ENCODE measurements at regions not wholly inside any gene's neighbourhood (a gene's known extent, or its start where the extent isn't known, plus 50 kb on each side); places are given as distances from the start of the nearest gene placed in this dataset.

GRCh38 chr7:131007439-131008330 is 273.7 kb upstream of the KLF14 start:
- peak; percentile 78 for DNase-seq
- intact Hi-C loops (cut with DNase I) = loop anchor here (2.0 kb wide), 1 partner anchor 107 kb away; no protein-coding TSS in a partner anchor
- WGBS, 2 donors = 30 to 46% methylated on average over 19 of the region's 19 CpGs

GRCh38 chr7:131008840-131009711 is 275.1 kb upstream of the KLF14 start:
- Histone ChIP-seq H3K4me3 (no peak overlapping the region), H3K9me3 (no peaks in the 10 kb centered on the region), H3K27me3 (no peaks in the 10 kb centered on the region), H3K4me1 (peaks cover 0 to 77% (median 70%) of the 10 kb centered on the region in 4 donors), H3K36me3 (no peaks in the 10 kb centered on the region), H3K27ac (peak overlapping the region; percentile 7 to 70 (median 69))
- no peak for DNase-seq
- TF ChIP-seq CTCF (IDR thresholded peaks at IDR 0.05) = no peak
- TF ChIP-seq POLR2AphosphoS5 (IDR thresholded peaks at IDR 0.05) = peak in 1 of 4 donors; percentile 7
- no peak for TF ChIP-seq EP300 (IDR thresholded peaks at IDR 0.05)
- intact Hi-C loops (cut with DNase I) = no loop called here
- 68 to 69% methylated on average over 5 of the region's 5 CpGs for WGBS, 2 donors

More at GRCh38 chr7:131007439-131008330, 273.7 kb upstream of the KLF14 start:
- Histone ChIP-seq H3K27me3 (no peaks in the 10 kb centered on the region), H3K9me3 (no peaks in the 10 kb centered on the region), H3K4me3 (no peak overlapping the region), H3K4me1 (peaks cover 0 to 63% (median 57%) of the 10 kb centered on the region in 4 donors), H3K27ac (peak overlapping the region; percentile 32 to 70 (median 69)), H3K36me3 (no peaks in the 10 kb centered on the region)
- TF ChIP-seq POLR2AphosphoS5 (IDR thresholded peaks at IDR 0.05) (peak in 2 of 4 donors; percentile 9 to 13), EP300 (IDR thresholded peaks at IDR 0.05) (no peak), CTCF (IDR thresholded peaks at IDR 0.05) (peak in 3 of 4 experiments; percentile 44 to 68 (median 59)), POLR2A (IDR thresholded peaks at IDR 0.05) (no peak)

GRCh38 chr7:131010029-131010716 is 276.2 kb upstream of the KLF14 start:
- intact Hi-C loops (cut with DNase I) = no loop called here
- TF ChIP-seq CTCF (IDR thresholded peaks at IDR 0.05) (no peak), POLR2AphosphoS5 (IDR thresholded peaks at IDR 0.05) (no peak), EP300 (IDR thresholded peaks at IDR 0.05) (no peak), POLR2A (IDR thresholded peaks at IDR 0.05) (no peak)
- 88 to 93% methylated on average over 12 of the region's 12 CpGs for WGBS, 2 donors
- DNase-seq = no peak
- Histone ChIP-seq H3K4me3 (no peak overlapping the region), H3K9me3 (no peaks in the 10 kb centered on the region), H3K36me3 (no peaks in the 10 kb centered on the region), H3K27ac (peak overlapping the region in 3 of 4 donors; percentile 64 to 75 (median 68)), H3K27me3 (no peaks in the 10 kb centered on the region), H3K4me1 (peaks cover 0 to 88% (median 76%) of the 10 kb centered on the region in 4 donors)

GRCh38 chr7:131010717-131011431 is 276.9 kb upstream of the KLF14 start:
- no peaks in the 10 kb centered on the region for H3K9me3 ChIP-seq
- DNase-seq = no peak
- peak overlapping the region in 3 of 4 donors; percentile 64 to 75 (median 68) for H3K27ac ChIP-seq
- intact Hi-C loops (cut with DNase I) = no loop called here
- H3K4me1 ChIP-seq = peaks cover 0 to 95% (median 82%) of the 10 kb centered on the region in 4 donors
- no peak for TF ChIP-seq CTCF (IDR thresholded peaks at IDR 0.05)
- no peak for TF ChIP-seq POLR2AphosphoS5 (IDR thresholded peaks at IDR 0.05)
- no peak for TF ChIP-seq POLR2A (IDR thresholded peaks at IDR 0.05)
- H3K36me3 ChIP-seq = no peaks in the 10 kb centered on the region
- H3K4me3 ChIP-seq = no peak overlapping the region
- no peaks in the 10 kb centered on the region for H3K27me3 ChIP-seq
- WGBS, 2 donors = 67 to 79% methylated on average over 6 of the region's 6 CpGs

Measured in sigmoid colon (tissue), 6 donors.